H1 (cell line): ENCODE measurements at regions not wholly inside any gene's neighbourhood (a gene's known extent, or its start where the extent isn't known, plus 50 kb on each side); places are given as distances from the start of the nearest gene placed in this dataset.

Experiments used
- CTCF ChIA-PET: fragments of 300-600 bp; sonication (Branson Sonifier 250); formaldehyde crosslinking; loops from one replicate; lab custom pipeline; 2021; ENCODE audit not compliant: partially characterized antibody; lab: Charles Lee
- POLR2A ChIA-PET: fragments of 300-600 bp; sonication (Branson Sonifier 250); formaldehyde crosslinking; loops from one replicate; lab custom pipeline; 2021; ENCODE audit warnings: inconsistent platforms; ENCODE audit not compliant: partially characterized antibody; lab: Charles Lee
- DNase-seq, 2 experiments: peaks; one replicate each; pipeline versions ENCODE4 v3.0.0 to v3.0.0-alpha.2; 2010 to 2022; ENCODE audit warnings: low spot score in 2 of 2, low read depth in 1 of 2, mixed read lengths in 1 of 2
- FAIRE-seq: peaks from 2 replicates; lab custom pipeline; 2011; peaks lifted over from hg19 to GRCh38; lab: Jason Lieb, UNC
- H2AFZ ChIP-seq: 2 replicates; pipeline ENCODE4 v1.8.1; 2012; ENCODE audit warnings: low read length, inconsistent platforms
- H2AK5ac ChIP-seq: 2 replicates; pipeline ENCODE4 v1.6.1; 2013; ENCODE audit warnings: low read depth, low read length
- H2BK120ac ChIP-seq: replicated peaks from 2 replicates; pipeline ENCODE3; 2013; ENCODE audit warnings: low read depth, low read length, inconsistent platforms
- H2BK12ac ChIP-seq: 2 replicates; pipeline ENCODE4 v1.6.1; 2013; ENCODE audit warnings: low read depth, low read length
- H2BK15ac ChIP-seq: 2 replicates; pipeline ENCODE4 v1.6.1; 2013; ENCODE audit warnings: low read length
- H2BK20ac ChIP-seq: 2 replicates; pipeline ENCODE4 v1.6.1; 2013; ENCODE audit warnings: low read length
- H2BK5ac ChIP-seq: 2 replicates; pipeline ENCODE4 v1.6.1; 2013; ENCODE audit warnings: low read depth, low read length
- H3K14ac ChIP-seq: 2 replicates; pipeline ENCODE4 v1.6.1; 2013; ENCODE audit warnings: inconsistent platforms; ENCODE audit not compliant: insufficient read length
- H3K18ac ChIP-seq: 2 replicates; pipeline ENCODE4 v1.6.1; 2013; ENCODE audit warnings: low read length; ENCODE audit errors: extremely low read depth
- H3K23ac ChIP-seq: 2 replicates; pipeline ENCODE4 v1.6.1; 2013; ENCODE audit warnings: inconsistent platforms; ENCODE audit not compliant: insufficient read length
- H3K23me2 ChIP-seq: 2 replicates; pipeline ENCODE4 v1.6.1; 2013; ENCODE audit warnings: low read depth, low read length
- H3K27ac ChIP-seq: 2 replicates; pipeline ENCODE4 v1.6.1; 2011; ENCODE audit warnings: low read depth, low read length, inconsistent platforms
- H3K27me3 ChIP-seq, 4 experiments: replicated peaks in 1 of 4; 1 replicate in 1 of 4; 2 replicates in 3 of 4; pipeline versions ENCODE4 v1.6.1 to v1.8.1; 2011 to 2013; ENCODE audit warnings: low read length in 3 of 4, mild to moderate bottlenecking in 3 of 4, inconsistent platforms in 2 of 4, mixed read lengths in 2 of 4, moderate library complexity in 1 of 4; ENCODE audit not compliant: control insufficient read depth in 3 of 4, insufficient read depth in 3 of 4; ENCODE audit errors: extremely low read depth in 1 of 4
- H3K36me3 ChIP-seq, 4 experiments: 2 replicates each; pipeline versions ENCODE4 v1.6.1 to v1.8.1; 2011 to 2013; ENCODE audit warnings: mild to moderate bottlenecking in 4 of 4, low read length in 3 of 4, moderate library complexity in 2 of 4, control low read depth in 1 of 4, inconsistent platforms in 1 of 4; ENCODE audit not compliant: insufficient read depth in 4 of 4, control insufficient read depth in 2 of 4
- H3K4ac ChIP-seq: replicated peaks from 2 replicates; pipeline ENCODE3; 2013; ENCODE audit warnings: low read length, low read depth, mixed read lengths, inconsistent platforms; ENCODE audit not compliant: insufficient read length
- H3K4me1 ChIP-seq, 4 experiments: replicated peaks in 1 of 4; 1 replicate in 1 of 4; 2 replicates in 3 of 4; pipeline versions ENCODE4 v1.6.1 to v1.8.1; 2011 to 2013; ENCODE audit warnings: low read length in 3 of 4, inconsistent platforms in 2 of 4, mixed read lengths in 1 of 4; ENCODE audit not compliant: insufficient read depth in 4 of 4, control insufficient read depth in 3 of 4
- H3K4me2 ChIP-seq, 2 experiments: 2 replicates each; pipeline versions ENCODE4 v1.6.1 to v1.8.1; 2011 to 2013; ENCODE audit warnings: low read depth in 2 of 2, low read length in 2 of 2, control low read depth in 1 of 2, inconsistent platforms in 1 of 2, mild to moderate bottlenecking in 1 of 2; ENCODE audit not compliant: insufficient read depth in 1 of 2
- H3K4me3 ChIP-seq, 4 experiments: fragments of 200-600, 300-600 bp in 1 of 4; sonication (generic), shearing (Covaris generic), sonication (Bioruptor Twin) in 1 of 4; 2 replicates each; pipeline versions ENCODE4 v1.5.1 to v1.8.1; 2011 to 2016; ENCODE audit warnings: low read length in 4 of 4, low read depth in 3 of 4, control low read depth in 2 of 4, inconsistent platforms in 2 of 4, mild to moderate bottlenecking in 2 of 4, mixed read lengths in 1 of 4, moderate library complexity in 1 of 4; ENCODE audit not compliant: insufficient read depth in 2 of 4; ENCODE audit errors: extremely low read depth in 1 of 4
- H3K56ac ChIP-seq: replicated peaks from 2 replicates; pipeline ENCODE3; 2013; ENCODE audit warnings: low read depth, mild to moderate bottlenecking, mixed read lengths, low read length, inconsistent platforms; ENCODE audit not compliant: insufficient read length
- H3K79me1 ChIP-seq: 2 replicates; pipeline ENCODE4 v1.6.1; 2013; ENCODE audit warnings: low read depth, low read length, control low read depth
- H3K79me2 ChIP-seq, 2 experiments: 2 replicates each; pipeline versions ENCODE4 v1.6.1 to v1.8.1; 2012 to 2013; ENCODE audit warnings: low read length in 2 of 2, mild to moderate bottlenecking in 2 of 2, inconsistent platforms in 1 of 2; ENCODE audit not compliant: insufficient read depth in 2 of 2, control insufficient read depth in 1 of 2
- H3K9ac ChIP-seq, 4 experiments: replicated peaks in 1 of 4; 1 replicate in 1 of 4; 2 replicates in 3 of 4; pipeline versions ENCODE4 v1.6.1 to v1.8.1; 2011 to 2013; ENCODE audit warnings: low read depth in 3 of 4, low read length in 3 of 4, control low read depth in 2 of 4, mild to moderate bottlenecking in 2 of 4, moderate library complexity in 2 of 4, inconsistent platforms in 1 of 4; ENCODE audit errors: extremely low read depth in 1 of 4
- H3K9me3 ChIP-seq, 2 experiments: 2 replicates each; pipeline versions ENCODE4 v1.6.1 to v1.8.1; 2012 to 2013; ENCODE audit warnings: mild to moderate bottlenecking in 2 of 2, moderate library complexity in 2 of 2, control low read depth in 1 of 2, inconsistent platforms in 1 of 2, low read depth in 1 of 2, low read length in 1 of 2, mixed read lengths in 1 of 2; ENCODE audit not compliant: insufficient read depth in 2 of 2
- H4K20me1 ChIP-seq, 2 experiments: replicated peaks in 1 of 2; 2 replicates each; pipeline versions ENCODE3 to v1.8.1; 2011 to 2013; ENCODE audit warnings: inconsistent platforms in 2 of 2, low read length in 2 of 2, mild to moderate bottlenecking in 1 of 2; ENCODE audit not compliant: insufficient read depth in 2 of 2, control insufficient read depth in 1 of 2
- H4K5ac ChIP-seq: 2 replicates; pipeline ENCODE4 v1.6.1; 2013; ENCODE audit warnings: low read length, low read depth, mixed read lengths, inconsistent platforms; ENCODE audit not compliant: insufficient read length
- H4K8ac ChIP-seq: 2 replicates; pipeline ENCODE4 v1.8.0; 2013; ENCODE audit warnings: mild to moderate bottlenecking, moderate library complexity, low read length, inconsistent platforms; ENCODE audit not compliant: insufficient read depth; ENCODE audit errors: extremely low read depth
- H4K91ac ChIP-seq: replicated peaks from 2 replicates; pipeline ENCODE3; 2013; ENCODE audit warnings: low read length, mixed read lengths, inconsistent platforms; ENCODE audit not compliant: insufficient read length
- FOSL1 ChIP-seq: IDR thresholded peaks from 2 replicates; pipeline ENCODE4 v1.6.1; 2011; ENCODE audit warnings: mild to moderate bottlenecking, low read depth, low read length, moderate library complexity; ENCODE audit not compliant: insufficient read depth
- KDM4A ChIP-seq: IDR thresholded peaks from one replicate; pipeline ENCODE4 v1.7.1; 2012; ENCODE audit warnings: low read depth, mild to moderate bottlenecking, moderate library complexity, low read length, inconsistent platforms; ENCODE audit not compliant: severe bottlenecking
- POLR2AphosphoS5 ChIP-seq: IDR thresholded peaks from 2 replicates; pipeline ENCODE4 v1.6.1; 2011; ENCODE audit warnings: low read depth, low read length
- SIX5 ChIP-seq: IDR thresholded peaks from 2 replicates; pipeline ENCODE4 v1.6.1; 2011; ENCODE audit warnings: mild to moderate bottlenecking, low read depth, low read length
- WGBS, 2 experiments: shearing (Covaris generic) in 1 of 2; methylation state at CpG; one replicate each; pipeline versions ENCODE4 v1.1.6 to v1.1.7; 2013 to 2015; ENCODE audit warnings: low lambda C conversion rate in 2 of 2, mixed read lengths in 2 of 2, inconsistent platforms in 1 of 2, low coverage in 1 of 2, missing lambda C conversion rate in 1 of 2; ENCODE audit not compliant: insufficient replicate concordance in 2 of 2, insufficient coverage in 1 of 2, insufficient read length in 1 of 2; ENCODE audit errors: extremely low coverage in 1 of 2, missing lambda C conversion rate in 1 of 2; 5-methylcytosine and 5-hydroxymethylcytosine counted together

DNA sequence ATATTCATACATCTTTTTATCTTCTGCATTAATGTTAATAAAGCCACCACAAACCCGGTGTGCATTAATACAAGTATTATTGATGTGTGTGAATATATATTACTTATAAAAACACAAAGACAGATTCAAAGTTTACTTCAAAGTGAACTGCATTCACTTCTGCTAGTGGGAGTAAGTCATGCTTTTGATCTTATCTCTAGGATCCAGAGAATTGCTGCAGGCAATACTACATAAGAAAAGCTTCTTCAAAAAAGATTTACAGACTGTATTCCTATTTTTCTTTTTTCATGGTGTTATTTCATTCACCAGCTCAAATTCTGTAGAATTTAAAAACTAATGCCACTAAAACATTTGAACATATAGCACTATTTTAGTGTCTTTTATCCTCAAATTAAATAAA lies 87.5 kb upstream of the CBLB start:
- DNase-seq: no peak
- CTCF ChIA-PET: no interaction called here
- TF ChIP-seq POLR2AphosphoS5: no peak
- TF ChIP-seq SIX5: no peak
- no peak for TF ChIP-seq KDM4A
- TF ChIP-seq FOSL1: no peak

More for the DNA sequence above, 87.5 kb upstream of the CBLB start:
- no peak overlapping the region for H3K14ac ChIP-seq
- H4K20me1 ChIP-seq: no peaks in the 10 kb centered on the region
- no peak overlapping the region for H2AK5ac ChIP-seq
- no peaks in the 10 kb centered on the region for H3K79me2 ChIP-seq
- no peak overlapping the region for H3K18ac ChIP-seq
- no peak overlapping the region for H2BK120ac ChIP-seq
- no peaks in the 10 kb centered on the region for H3K27me3 ChIP-seq
- 83% methylated on average over 1 of the region's 1 CpG; no CpG with 5 or more reads in 1 of the 2 experiments for WGBS, 2 experiments
- H3K9ac ChIP-seq: no peak overlapping the region
- no peak overlapping the region for H3K4ac ChIP-seq
- H3K4me2 ChIP-seq: no peak overlapping the region
- H2AFZ ChIP-seq: no peak overlapping the region
- H3K23ac ChIP-seq: no peak overlapping the region
- no peak overlapping the region for H2BK15ac ChIP-seq
- no peak overlapping the region for H4K5ac ChIP-seq
- no peak overlapping the region for H4K8ac ChIP-seq
- no peaks in the 10 kb centered on the region for H3K36me3 ChIP-seq
- no peaks in the 10 kb centered on the region; the same call in 1 of the 2 replicates for H3K23me2 ChIP-seq
- H2BK5ac ChIP-seq: no peak overlapping the region
- POLR2A ChIA-PET: no interaction called here
- H3K27ac ChIP-seq: no peak overlapping the region
- no peak overlapping the region for H2BK20ac ChIP-seq
- no peaks in the 10 kb centered on the region for H3K4me1 ChIP-seq
- no peak overlapping the region for H3K4me3 ChIP-seq
- H4K91ac ChIP-seq: no peak overlapping the region
- no peaks in the 10 kb centered on the region for H3K9me3 ChIP-seq
- no peak overlapping the region for H2BK12ac ChIP-seq
- no peak for FAIRE-seq
- H3K79me1 ChIP-seq: no peaks in the 10 kb centered on the region
- H3K56ac ChIP-seq: no peak overlapping the region
